Tibial nerve (tissue), 3 donors: ENCODE measurements at regions not wholly inside any gene's neighbourhood (a gene's known extent, or its start where the extent isn't known, plus 50 kb on each side); places are given as distances from the start of the nearest gene placed in this dataset.

ENCODE experiments used
- CTCF ChIP-seq, 5 experiments: fragments of 200-600 bp in 3 of 5; fragments of 450-650 bp in 2 of 5; sonication (generic) in 3 of 5; IDR thresholded peaks; one replicate each; pipeline ENCODE4 v1.5.1; 2016 to 2019; ENCODE audit warnings: antibody characterized with exemption in 5 of 5, mild to moderate bottlenecking in 3 of 5, moderate library complexity in 2 of 5
- POLR2A ChIP-seq, 2 donors: fragments of 450-650 bp; IDR thresholded peaks; one replicate each; pipeline ENCODE4 v1.6.1; 2017; ENCODE audit warnings: antibody characterized with exemption in 2 of 2, mild to moderate bottlenecking in 2 of 2, moderate library complexity in 2 of 2

GRCh38 chr3:150328654-150329040, 79.5 kb upstream of the TSC22D2 start:
- no peak for TF ChIP-seq CTCF (IDR thresholded peaks at IDR 0.05)
- no peak for TF ChIP-seq POLR2A (IDR thresholded peaks at IDR 0.05)
